ENCODE measurements at regions not wholly inside any gene's neighbourhood (a gene's known extent, or its start where the extent isn't known, plus 50 kb on each side); places are given as distances from the start of the nearest gene placed in this dataset.

DNA sequence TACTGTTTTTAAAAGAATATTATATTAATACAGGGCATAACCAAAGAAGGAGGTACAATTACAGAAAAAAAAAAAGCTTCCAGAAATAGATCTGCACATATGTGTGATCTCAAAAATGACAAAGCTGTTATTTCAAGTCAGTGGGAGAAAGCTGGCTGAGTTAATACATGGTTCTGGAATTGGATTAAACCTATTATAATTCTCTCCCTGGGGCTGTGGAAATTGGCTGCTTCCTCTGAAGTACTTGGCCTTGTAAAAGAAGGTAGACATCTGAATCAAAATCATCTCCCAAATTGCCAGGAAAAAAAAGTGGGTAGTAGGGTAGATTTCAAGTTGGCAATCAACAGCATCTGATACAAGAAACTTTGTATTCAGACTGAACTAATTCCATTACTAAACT lies 723.9 kb upstream of the ALCAM start:
- H3K36me3 ChIP-seq (replicated peaks in 1 of 2): no peaks in the 10 kb centered on the region
- no peak overlapping the region for H3K4me3 ChIP-seq
- H3K9me3 ChIP-seq (replicated peaks in 1 of 3): no peaks in the 10 kb centered on the region
- no peak for DNase-seq
- no peaks in the 10 kb centered on the region for H3K4me1 ChIP-seq (replicated peaks in 1 of 2)
- TF ChIP-seq POLR2A (IDR thresholded peaks at IDR 0.05): no peak
- H3K27ac ChIP-seq: no peak overlapping the region
- H3K27me3 ChIP-seq: no peaks in the 10 kb centered on the region
- intact Hi-C loops (cut with DNase I): no loop called here

DNA sequence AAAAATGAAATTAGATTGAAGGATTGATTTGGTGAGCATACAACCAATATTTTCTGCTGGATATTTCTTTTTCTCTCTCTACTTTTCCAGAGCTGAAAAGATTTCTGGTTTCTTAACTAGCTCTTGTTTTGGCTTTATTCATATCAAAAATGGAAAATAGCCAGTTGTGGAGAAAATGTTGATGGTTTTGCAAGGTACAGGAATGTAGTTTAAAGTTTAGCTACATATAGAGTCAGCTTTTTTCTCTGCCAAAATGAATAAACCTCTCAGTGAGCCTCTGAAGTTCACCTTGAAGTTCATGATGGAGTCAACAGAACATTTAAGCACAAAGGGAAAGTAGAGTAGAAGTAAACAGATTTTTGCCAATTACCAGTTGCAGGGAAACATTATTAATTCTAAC lies 720.5 kb upstream of the ALCAM start:
- Histone ChIP-seq H3K4me3 (no peak overlapping the region), H3K9me3 (replicated peaks in 1 of 3) (no peaks in the 10 kb centered on the region), H3K4me1 (replicated peaks in 1 of 2) (no peaks in the 10 kb centered on the region), H3K27ac (no peak overlapping the region), H3K36me3 (replicated peaks in 1 of 2) (no peaks in the 10 kb centered on the region), H3K27me3 (no peaks in the 10 kb centered on the region)
- TF ChIP-seq, protein P1, sequence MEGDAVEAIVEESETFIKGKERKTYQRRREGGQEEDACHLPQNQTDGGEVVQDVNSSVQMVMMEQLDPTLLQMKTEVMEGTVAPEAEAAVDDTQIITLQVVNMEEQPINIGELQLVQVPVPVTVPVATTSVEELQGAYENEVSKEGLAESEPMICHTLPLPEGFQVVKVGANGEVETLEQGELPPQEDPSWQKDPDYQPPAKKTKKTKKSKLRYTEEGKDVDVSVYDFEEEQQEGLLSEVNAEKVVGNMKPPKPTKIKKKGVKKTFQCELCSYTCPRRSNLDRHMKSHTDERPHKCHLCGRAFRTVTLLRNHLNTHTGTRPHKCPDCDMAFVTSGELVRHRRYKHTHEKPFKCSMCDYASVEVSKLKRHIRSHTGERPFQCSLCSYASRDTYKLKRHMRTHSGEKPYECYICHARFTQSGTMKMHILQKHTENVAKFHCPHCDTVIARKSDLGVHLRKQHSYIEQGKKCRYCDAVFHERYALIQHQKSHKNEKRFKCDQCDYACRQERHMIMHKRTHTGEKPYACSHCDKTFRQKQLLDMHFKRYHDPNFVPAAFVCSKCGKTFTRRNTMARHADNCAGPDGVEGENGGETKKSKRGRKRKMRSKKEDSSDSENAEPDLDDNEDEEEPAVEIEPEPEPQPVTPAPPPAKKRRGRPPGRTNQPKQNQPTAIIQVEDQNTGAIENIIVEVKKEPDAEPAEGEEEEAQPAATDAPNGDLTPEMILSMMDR (IDR thresholded peaks at IDR 0.05): no peak
- TF ChIP-seq POLR2A (IDR thresholded peaks at IDR 0.05): no peak
- no peak for DNase-seq
- intact Hi-C loops (cut with DNase I): no loop called here

DNA sequence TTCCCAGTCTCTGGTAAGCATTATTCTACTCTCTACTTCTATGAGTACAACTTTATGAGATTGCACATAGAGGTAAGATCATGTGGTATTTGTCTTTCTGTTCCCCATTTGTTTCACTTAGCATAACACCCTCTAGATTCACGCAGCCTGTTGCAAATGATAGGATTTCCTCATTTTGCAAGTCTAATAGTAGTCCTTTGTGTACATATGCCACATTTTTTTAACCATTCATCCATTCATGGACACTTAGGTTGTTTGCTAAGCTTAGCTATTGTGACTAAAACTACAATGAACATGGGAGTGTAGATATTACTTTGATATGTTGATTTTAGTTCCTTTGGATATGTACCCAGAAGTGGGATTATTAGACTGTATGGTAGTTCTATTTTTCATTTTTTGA lies 717.9 kb upstream of the ALCAM start:
- WGBS, 4 donors: 77 to 89% (median 85%) methylated on average over 1 of the region's 1 CpG
- H3K27me3 ChIP-seq: no peaks in the 10 kb centered on the region
- no peaks in the 10 kb centered on the region for H3K4me1 ChIP-seq (replicated peaks in 1 of 2)
- no peak overlapping the region for H3K4me3 ChIP-seq
- no peaks in the 10 kb centered on the region for H3K9me3 ChIP-seq (replicated peaks in 1 of 3)
- DNase-seq: no peak
- intact Hi-C loops (cut with DNase I): no loop called here
- TF ChIP-seq, protein P1 (IDR thresholded peaks at IDR 0.05): no peak
- no peak for TF ChIP-seq POLR2A (IDR thresholded peaks at IDR 0.05)
- H3K27ac ChIP-seq: no peak overlapping the region
- H3K36me3 ChIP-seq (replicated peaks in 1 of 2): no peaks in the 10 kb centered on the region

DNA sequence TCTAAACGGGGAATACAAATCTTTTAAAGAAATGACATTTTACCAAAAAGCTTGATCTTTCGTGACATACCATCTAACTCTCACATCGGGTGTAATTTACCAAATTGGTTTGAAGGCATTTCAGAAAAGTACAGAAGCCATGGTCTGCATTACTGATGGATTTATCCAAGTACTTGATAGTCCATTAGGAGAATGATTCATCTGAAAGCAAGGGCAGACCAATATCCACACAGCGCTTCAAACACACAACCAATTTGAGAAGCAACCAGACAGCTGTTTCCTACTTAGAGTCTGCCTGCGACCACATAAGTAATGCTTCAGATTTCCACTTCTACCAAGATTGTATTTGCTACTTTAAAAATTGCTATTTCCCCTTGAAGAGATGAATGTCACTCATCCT lies 697.6 kb upstream of the ALCAM start:
- intact Hi-C loops (cut with DNase I): no loop called here
- Histone ChIP-seq H3K27me3 (no peaks in the 10 kb centered on the region), H3K4me3 (no peak overlapping the region), H3K9me3 (replicated peaks in 1 of 3) (no peaks in the 10 kb centered on the region), H3K27ac (no peak overlapping the region), H3K36me3 (replicated peaks in 1 of 2) (no peaks in the 10 kb centered on the region), H3K4me1 (replicated peaks in 1 of 2) (no peaks in the 10 kb centered on the region)
- WGBS, 4 donors: 86 to 92% (median 90%) methylated on average over 5 of the region's 5 CpGs
- no peak for DNase-seq
- TF ChIP-seq POLR2A (IDR thresholded peaks at IDR 0.05): no peak
- TF ChIP-seq, protein P1 (IDR thresholded peaks at IDR 0.05): no peak

DNA sequence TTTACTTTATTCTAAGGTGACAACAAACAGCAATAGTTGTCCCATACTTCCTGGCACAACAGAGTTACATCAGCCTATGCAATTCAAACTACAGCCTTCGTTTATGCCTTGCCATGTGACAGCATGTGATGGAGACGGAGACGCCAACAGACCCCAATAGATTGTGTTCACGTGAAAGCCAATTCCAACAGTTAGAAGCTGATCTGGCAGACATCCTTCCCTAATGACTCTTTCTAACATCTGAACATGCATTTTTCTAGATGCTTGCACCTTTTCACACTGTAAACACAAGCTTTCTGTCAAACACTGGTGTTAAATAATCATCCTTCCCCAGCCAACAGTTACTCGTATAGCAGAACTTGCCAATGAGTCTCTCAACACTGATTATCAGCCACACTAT lies 694.4 kb upstream of the ALCAM start:
- TF ChIP-seq POLR2A (IDR thresholded peaks at IDR 0.05): no peak
- TF ChIP-seq, protein P1 (IDR thresholded peaks at IDR 0.05): no peak
- Histone ChIP-seq H3K36me3 (replicated peaks in 1 of 2) (no peaks in the 10 kb centered on the region), H3K4me1 (replicated peaks in 1 of 2) (no peaks in the 10 kb centered on the region), H3K9me3 (replicated peaks in 1 of 3) (peaks cover 0 to 5% (median 0%) of the 10 kb centered on the region in 3 donors), H3K27ac (no peak overlapping the region), H3K4me3 (no peak overlapping the region), H3K27me3 (no peaks in the 10 kb centered on the region)
- 73 to 80% (median 77%) methylated on average over 5 of the region's 5 CpGs for WGBS, 4 donors
- DNase-seq: no peak
- intact Hi-C loops (cut with DNase I): no loop called here
